ENCODE measurements at regions not wholly inside any gene's neighbourhood (a gene's known extent, or its start where the extent isn't known, plus 50 kb on each side); places are given as distances from the start of the nearest gene placed in this dataset.

- TF ChIP-seq CTCF (IDR thresholded peaks at IDR 0.05): no peak
- TF ChIP-seq POLR2A (IDR thresholded peaks at IDR 0.05): no peak
Measured at GRCh38 chr2:122096761-122097160, 341.3 kb downstream of the TSN start.

Data from ovary (tissue), 3 donors.